Progenitor cell of endocrine pancreas (in vitro differentiated cells): ENCODE measurements at regions not wholly inside any gene's neighbourhood (a gene's known extent, or its start where the extent isn't known, plus 50 kb on each side); places are given as distances from the start of the nearest gene placed in this dataset.
"Not testable (repeated sequence)": the region's sequence is repeated elsewhere in the genome, so short reads cannot be mapped to it uniquely, and the experiment has no call there.

Experiments used
- DNase-seq: peaks from one replicate; pipeline ENCODE4 v3.0.0; 2021; ENCODE audit warnings: low spot score; ENCODE audit not compliant: unreplicated experiment
- H3K27ac Mint-ChIP-seq: 2 replicates; pipeline ENCODE4 v1.8.0; 2021; ENCODE audit warnings: mild to moderate bottlenecking, moderate library complexity, mixed read lengths
- H3K27me3 Mint-ChIP-seq: 2 replicates; pipeline ENCODE4 v1.8.0; 2021; ENCODE audit warnings: mixed read lengths
- H3K36me3 Mint-ChIP-seq: 2 replicates; pipeline ENCODE4 v1.8.0; 2022; ENCODE audit warnings: mixed read lengths; ENCODE audit not compliant: insufficient read depth
- H3K4me1 Mint-ChIP-seq: 2 replicates; pipeline ENCODE4 v1.8.0; 2021; ENCODE audit warnings: low read depth, mixed read lengths
- H3K4me3 Mint-ChIP-seq: 2 replicates; pipeline ENCODE4 v1.8.0; 2021; ENCODE audit warnings: low read depth, mild to moderate bottlenecking, moderate library complexity, mixed read lengths
- H3K9me3 Mint-ChIP-seq: 2 replicates; pipeline ENCODE4 v1.8.0; 2021; ENCODE audit warnings: low read depth, mixed read lengths
- CTCF ChIP-seq: fragments of 200-600 bp; sonication (generic); IDR thresholded peaks from one replicate; pipeline ENCODE4 v1.5.0; 2021; ENCODE audit warnings: antibody characterized with exemption, mild to moderate bottlenecking; ENCODE audit not compliant: unreplicated experiment

GRCh38 chr2:84300696-84301029, 158.4 kb downstream of the SUCLG1 start:
- Mint-ChIP-seq H3K4me3 (no peak overlapping the region), H3K27ac (no peak overlapping the region), H3K9me3 (peaks cover 3% of the 10 kb centered on the region), H3K36me3 (no peaks in the 10 kb centered on the region), H3K4me1 (peaks cover 21% of the 10 kb centered on the region), H3K27me3 (no peaks in the 10 kb centered on the region)
- DNase-seq: no peak
- no peak for TF ChIP-seq CTCF

GRCh38 chr2:84300001-84300695, 158.9 kb downstream of the SUCLG1 start:
- not testable (repeated sequence) for H3K36me3 Mint-ChIP-seq, DNase-seq, H3K27me3 Mint-ChIP-seq, H3K4me3 Mint-ChIP-seq, H3K27ac Mint-ChIP-seq, H3K9me3 Mint-ChIP-seq
- peaks cover 21% of the 10 kb centered on the region for H3K4me1 Mint-ChIP-seq

GRCh38 chr2:84299211-84299775, 159.8 kb downstream of the SUCLG1 start:
- TF ChIP-seq CTCF: no peak
- Mint-ChIP-seq H3K4me1 (peaks cover 21% of the 10 kb centered on the region), H3K36me3 (no peaks in the 10 kb centered on the region), H3K27me3 (no peaks in the 10 kb centered on the region), H3K27ac (peak overlapping the region; percentile 29), H3K9me3 (no peaks in the 10 kb centered on the region), H3K4me3 (no peak overlapping the region)
- no peak for DNase-seq

GRCh38 chr2:84297155-84297554, 161.9 kb downstream of the SUCLG1 start:
- Mint-ChIP-seq H3K27me3 (no peaks in the 10 kb centered on the region), H3K4me3 (no peak overlapping the region), H3K36me3 (no peaks in the 10 kb centered on the region), H3K9me3 (no peaks in the 10 kb centered on the region), H3K4me1 (peaks cover 17% of the 10 kb centered on the region), H3K27ac (no peak overlapping the region)
- no peak for DNase-seq
- TF ChIP-seq CTCF: no peak

- Mint-ChIP-seq H3K27ac (no peak overlapping the region), H3K36me3 (no peaks in the 10 kb centered on the region), H3K4me1 (peaks cover 8% of the 10 kb centered on the region), H3K27me3 (no peaks in the 10 kb centered on the region), H3K9me3 (peaks cover 8% of the 10 kb centered on the region), H3K4me3 (no peak overlapping the region)
- no peak for DNase-seq
- TF ChIP-seq CTCF: no peak
Measured at GRCh38 chr2:84293791-84294380, 165.2 kb downstream of the SUCLG1 start.

- Mint-ChIP-seq H3K4me3 (no peak overlapping the region), H3K27ac (no peak overlapping the region), H3K36me3 (peaks cover 1% of the 10 kb centered on the region), H3K4me1 (peaks cover 1% of the 10 kb centered on the region), H3K27me3 (no peaks in the 10 kb centered on the region), H3K9me3 (peaks cover 8% of the 10 kb centered on the region)
- no peak for DNase-seq
- TF ChIP-seq CTCF: no peak
Measured at GRCh38 chr2:84292545-84292944, 166.5 kb downstream of the SUCLG1 start.
